Stimulated activated CD4-positive, alpha-beta T cell treated with anti-CD3 and anti-CD28 coated beads, Interleukin-12 subunit alpha, Interleukin-12 subunit beta, amount 100 ng/mL, for 4 hours (primary cell): ENCODE measurements at regions not wholly inside any gene's neighbourhood (a gene's known extent, or its start where the extent isn't known, plus 50 kb on each side); places are given as distances from the start of the nearest gene placed in this dataset.
"Not testable (repeated sequence)": the region's sequence is repeated elsewhere in the genome, so short reads cannot be mapped to it uniquely, and the experiment has no call there.

Experiments used
- DNase-seq: peaks from one replicate; pipeline ENCODE4 v3.0.0-alpha.2; 2020

- DNase-seq = no peak
These were observed 272.5 kb upstream of the COBL start for GRCh38 chr7:51589111-51589510.

- no peak for DNase-seq
These were observed 271.0 kb upstream of the COBL start for GRCh38 chr7:51587604-51588003.

- DNase-seq = no peak
These were observed 260.8 kb upstream of the COBL start for GRCh38 chr7:51577390-51577789.

DNA sequence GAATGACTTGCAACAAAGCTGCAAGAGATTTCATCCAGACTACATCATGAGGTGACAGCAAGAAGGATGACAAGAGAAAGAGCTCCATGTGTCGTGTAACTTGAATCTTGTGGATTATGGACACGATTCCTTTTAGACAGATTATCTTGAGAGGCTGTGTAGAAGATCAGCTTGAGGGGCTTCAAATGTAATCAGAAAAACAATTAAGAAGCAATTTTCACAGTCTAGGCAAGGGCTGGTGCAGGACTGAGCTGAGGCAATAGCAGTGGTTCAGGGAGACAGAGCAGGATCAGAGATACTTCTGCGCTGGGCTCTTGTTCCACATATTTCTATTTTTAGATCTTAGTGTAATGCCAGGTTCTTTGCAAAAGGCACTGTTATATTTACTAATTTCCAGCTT is 253.0 kb upstream of the COBL start:
- DNase-seq = no peak

DNA sequence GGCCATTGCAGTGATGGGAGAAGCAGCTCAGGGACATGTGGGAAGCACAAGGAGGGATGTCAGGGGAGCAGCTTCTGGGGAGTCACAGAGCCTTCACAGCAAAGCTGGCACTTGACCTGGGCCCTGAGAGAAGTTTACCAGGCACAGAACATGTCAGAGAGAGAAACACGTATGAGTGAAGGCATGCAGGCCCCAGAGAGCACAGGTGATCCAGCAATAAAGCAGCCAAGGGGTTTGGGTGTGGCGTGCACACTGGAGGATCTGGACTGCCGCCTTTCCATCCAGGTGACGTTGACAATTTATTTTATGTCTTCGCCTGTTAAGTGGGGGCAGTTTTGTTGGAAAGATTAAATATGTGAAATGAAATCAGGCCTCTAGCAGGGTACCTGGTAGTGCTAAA is 252.6 kb upstream of the COBL start:
- no peak for DNase-seq

DNA sequence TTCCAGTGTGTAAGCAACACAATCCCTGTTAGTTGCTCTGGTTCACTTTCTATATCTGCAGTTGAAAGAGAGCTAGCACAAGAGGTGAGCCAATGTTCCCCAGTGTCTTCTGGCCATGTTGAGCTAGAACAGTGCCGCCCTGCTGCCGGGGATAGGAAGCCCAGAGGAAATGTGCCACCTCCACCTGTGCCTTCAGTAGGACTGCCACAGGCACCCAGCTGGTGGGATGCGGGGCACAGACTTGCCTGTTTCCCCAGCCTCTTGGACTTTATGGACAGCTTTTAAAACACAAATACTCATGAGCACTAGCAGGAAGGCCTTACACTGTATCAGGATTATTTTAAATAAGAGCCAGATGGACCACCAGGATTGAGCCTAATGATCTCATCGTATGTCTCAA is 234.5 kb upstream of the COBL start:
- no peak for DNase-seq

GRCh38 chr7:51545131-51545530 is 228.5 kb upstream of the COBL start:
- DNase-seq = no peak

DNA sequence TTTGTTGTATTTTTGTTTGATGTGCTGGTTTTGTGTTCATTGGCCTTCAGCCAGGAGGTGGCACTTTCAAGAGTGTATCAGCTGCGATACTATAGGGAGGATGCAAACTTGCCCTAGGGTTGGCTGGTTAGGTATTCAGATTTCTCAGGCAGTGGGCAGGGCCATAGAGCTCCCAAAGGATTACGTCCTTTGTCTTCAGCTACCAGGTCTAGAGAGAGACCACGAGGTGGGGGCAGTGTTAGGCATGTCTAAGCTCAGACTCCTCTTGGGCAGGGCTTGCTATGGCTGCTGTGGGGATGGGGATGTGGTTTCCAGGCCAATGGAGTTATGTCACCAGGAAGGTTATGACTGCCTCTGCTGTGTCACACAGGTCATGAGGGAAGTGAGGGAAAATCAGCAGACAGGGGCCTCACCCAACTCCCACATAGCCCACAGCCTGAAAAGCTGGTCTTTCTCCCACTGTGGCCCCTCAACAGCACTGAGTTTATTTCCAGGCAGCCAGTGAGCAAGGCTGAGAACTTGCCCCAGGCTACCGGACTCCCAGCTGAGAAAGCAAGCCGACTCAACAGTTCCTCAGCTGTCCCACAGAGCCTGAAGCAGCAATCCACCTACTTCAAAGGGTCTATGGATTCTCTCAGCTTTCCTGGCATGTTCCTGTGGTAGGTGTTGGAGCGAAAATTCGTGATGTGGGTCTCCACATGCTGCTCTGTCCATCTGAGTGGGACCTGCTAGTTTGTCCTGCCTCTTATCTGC is 227.4 kb upstream of the COBL start:
- DNase-seq = no peak

DNA sequence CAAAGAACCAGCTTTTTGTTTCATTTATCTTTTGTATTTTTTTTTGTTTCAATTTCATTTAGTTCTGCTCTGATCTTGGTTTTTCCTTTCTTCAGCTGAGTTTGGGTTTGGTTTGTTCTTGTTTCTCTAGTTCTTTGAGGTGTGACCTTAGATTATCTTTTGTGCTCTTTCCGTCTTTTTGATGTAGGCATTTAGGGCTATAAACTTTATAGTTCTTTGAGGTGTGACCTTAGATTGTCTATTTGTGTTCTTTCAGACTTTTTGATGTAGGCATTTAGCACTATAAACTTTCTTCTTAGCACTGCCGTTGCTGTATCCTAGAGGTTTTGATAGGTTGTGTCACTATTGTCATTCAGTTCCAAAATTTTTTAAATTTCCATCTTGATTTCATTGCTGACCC is 224.3 kb upstream of the COBL start:
- not testable (repeated sequence) for DNase-seq

GRCh38 chr7:51539840-51540239 is 223.2 kb upstream of the COBL start:
- DNase-seq = no peak

- no peak for DNase-seq
These were observed 211.6 kb upstream of the COBL start for GRCh38 chr7:51528172-51528571.

- DNase-seq = no peak
These were observed 205.2 kb upstream of the COBL start for GRCh38 chr7:51521694-51522312.

DNA sequence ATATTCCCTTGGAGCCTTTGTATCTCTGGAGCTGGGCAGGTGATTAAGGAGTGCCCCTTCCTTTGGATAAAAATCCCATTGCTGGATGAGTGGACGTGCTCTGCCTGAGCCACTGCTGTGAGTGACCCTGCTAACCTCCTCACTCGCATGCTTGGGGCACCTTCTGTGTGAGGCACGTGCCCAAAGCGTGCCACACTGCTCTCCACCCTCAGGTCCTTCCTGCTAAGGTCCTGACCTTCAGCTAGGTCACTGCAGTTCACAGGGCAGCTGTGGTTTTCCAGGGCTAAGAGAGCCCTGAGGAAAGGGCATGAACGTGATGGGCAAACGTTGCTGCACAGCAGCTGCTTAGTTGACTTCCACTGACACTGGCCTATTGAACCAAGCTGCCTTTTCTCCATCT is 204.4 kb upstream of the COBL start:
- DNase-seq = no peak

GRCh38 chr7:51518646-51519045 is 202.0 kb upstream of the COBL start:
- DNase-seq = no peak

DNA sequence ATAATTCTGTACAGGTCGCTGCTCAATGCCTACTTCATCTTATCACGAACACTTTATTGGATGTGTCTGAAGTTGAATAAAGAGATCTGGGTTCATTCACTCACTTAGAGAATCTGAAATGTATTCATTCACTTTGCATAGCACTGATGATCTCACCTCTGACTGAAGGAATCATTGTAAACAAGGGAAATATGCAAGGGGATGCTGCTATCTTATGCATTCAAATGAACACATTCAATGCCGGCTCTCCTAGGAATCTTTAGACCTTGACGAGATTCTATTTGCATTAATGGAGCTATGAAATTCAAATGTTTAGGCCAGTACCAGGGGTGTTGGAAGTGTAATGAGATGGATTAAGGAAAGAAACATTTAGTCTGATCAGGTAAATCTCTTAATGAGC is 200.6 kb upstream of the COBL start:
- DNase-seq = no peak

DNA sequence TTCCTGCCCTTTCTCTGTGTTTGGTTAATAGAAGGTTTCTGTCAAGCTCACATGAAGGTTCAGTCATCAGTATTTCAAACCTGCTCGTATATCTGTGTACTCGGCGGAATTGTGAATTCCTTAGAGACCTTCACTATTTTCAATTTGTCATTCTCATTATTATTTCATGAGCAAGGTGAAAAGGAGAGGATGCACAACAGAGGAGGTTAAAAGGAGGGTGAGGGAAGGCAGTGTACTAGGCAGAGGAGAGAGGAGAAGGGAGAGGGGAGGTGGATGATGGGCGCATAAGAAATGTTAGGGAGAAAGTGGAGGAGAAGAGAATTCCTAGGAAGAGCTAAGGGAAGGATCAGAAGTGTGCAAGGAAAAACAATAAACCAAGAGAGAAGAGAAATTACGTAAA is 185.0 kb upstream of the COBL start:
- DNase-seq = no peak

GRCh38 chr7:51482976-51483375 is 166.4 kb upstream of the COBL start:
- no peak for DNase-seq

- DNase-seq = no peak
These were observed 164.8 kb upstream of the COBL start for GRCh38 chr7:51481421-51481820.

DNA sequence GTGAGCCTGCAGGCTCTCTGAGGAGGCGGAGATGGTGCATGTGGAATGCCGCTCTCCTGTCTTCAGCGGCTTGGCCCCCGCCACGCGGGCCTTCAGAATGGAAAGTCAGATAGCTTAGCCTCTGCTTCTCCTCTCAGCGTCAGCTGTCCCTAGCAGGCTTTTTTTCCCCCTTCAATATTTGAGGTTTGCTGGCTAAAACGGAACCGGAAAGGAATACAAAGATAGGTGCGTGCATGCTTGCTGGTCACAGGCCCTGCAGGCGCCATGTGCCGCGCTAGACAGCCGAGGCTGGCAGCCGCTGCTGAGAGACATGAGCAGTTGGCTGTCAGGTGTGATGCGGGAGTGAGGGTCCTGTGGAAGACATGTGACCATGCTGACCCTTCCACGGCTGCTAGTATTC is 161.2 kb upstream of the COBL start:
- no peak for DNase-seq

GRCh38 chr7:51477323-51477722 is 160.7 kb upstream of the COBL start:
- DNase-seq = no peak

- no peak for DNase-seq
These were observed 159.4 kb upstream of the COBL start for GRCh38 chr7:51476026-51476425.

DNA sequence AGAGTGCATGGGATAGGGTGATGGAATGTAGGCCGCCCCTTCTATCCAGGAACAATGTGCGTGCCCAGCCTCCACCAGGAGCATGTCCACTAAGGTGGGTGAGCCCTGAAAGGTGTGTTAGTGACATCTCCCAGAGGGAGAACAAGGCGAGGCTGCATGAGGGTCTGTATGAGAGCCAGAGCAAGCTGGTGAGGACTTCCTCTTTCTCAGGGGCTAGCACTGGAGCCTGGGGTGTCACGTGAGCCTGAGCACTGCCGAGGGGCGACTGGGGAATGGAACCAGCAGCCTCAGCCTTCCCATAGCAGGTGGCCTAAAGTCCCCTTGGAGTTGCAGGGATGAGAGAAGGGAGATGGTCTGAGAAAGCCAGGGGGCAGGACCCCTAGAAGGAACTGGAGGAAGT is 156.3 kb upstream of the COBL start:
- DNase-seq = no peak

DNA sequence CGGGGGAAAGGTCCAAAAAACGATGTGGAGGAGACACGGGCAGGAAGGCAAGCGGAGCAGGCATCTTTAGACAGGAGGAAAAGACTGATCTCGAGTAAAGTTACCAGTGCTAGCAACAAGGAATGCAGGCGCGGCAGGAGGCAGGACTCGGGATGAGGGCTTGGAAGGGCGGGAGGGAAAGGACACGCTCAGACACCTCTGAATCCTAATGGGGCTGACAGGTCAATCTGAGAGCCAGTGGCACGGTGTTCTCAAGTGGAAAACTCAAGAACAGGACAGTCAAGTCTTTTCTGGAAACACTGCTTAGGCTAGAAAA is 155.3 kb upstream of the COBL start:
- no peak for DNase-seq

DNA sequence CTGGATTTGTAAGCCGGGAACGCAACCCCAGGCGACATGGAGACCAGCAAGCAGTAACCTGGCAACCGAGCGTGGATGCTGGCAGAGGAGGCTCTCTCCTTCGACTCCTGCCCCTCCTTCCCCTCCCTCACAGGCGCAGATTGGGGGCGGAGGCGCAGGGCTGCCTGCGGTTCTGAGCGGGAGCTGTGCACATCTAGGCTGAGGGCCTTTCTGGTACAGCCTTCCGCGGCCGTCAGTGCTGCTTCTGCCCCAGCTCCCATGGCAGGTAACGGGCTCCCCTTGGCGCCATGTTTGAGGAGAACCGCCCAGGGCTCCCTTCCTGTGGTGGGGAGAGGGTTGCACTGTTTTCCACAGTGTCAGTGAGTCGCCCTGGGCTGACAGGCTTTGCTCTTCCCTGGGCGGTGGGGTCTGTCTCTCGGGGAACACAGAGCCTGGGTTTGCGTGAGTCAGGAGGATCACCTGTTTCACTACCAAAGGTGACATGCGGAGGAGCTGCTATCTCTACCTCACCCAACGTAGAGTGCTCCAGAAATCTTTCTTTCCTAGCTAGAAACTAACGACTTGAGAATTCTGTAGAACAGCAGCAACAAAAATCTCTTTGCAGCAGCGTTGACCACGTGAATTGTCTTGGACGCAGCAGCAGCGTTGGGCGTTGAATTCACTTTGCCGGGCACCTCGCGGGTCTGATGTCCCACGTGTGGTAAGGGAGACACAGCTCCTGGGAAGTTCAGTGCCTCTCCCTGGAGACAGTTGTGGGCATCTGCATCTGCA is 154.8 kb upstream of the COBL start:
- DNase-seq = no peak
